ENCODE measurements at regions not wholly inside any gene's neighbourhood (a gene's known extent, or its start where the extent isn't known, plus 50 kb on each side); places are given as distances from the start of the nearest gene placed in this dataset.

DNA sequence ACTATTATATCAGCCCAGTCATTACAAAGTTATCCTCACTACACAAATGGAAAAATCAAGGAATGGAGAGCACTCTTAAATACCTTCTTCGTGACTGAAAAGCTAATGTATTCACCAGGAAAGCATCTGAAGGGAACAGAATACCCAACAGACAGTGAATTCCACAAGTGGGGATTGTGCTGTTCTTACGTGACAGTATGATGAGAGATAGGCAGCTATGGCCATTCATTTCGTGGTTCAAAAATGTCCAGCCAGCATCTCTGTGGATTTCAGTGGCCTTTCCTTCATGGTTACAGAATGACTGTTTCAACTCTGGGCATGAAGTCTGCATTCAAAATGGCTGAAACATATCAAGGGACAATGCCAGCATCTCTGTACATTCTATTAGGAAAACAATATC, 323.8 kb downstream of the PRELID2 start:
- no peak for ATAC-seq (ENCODE audit: low read depth)
- Histone ChIP-seq H2AFZ (replicated peaks; ENCODE audit: low read length, poor library complexity) (no peak overlapping the region), H3K4ac (ENCODE audit: low read depth, low read length) (0 out of 2 replicates have a peak overlapping the region, but pooled peaks have one; percentile 17), H3K56ac (ENCODE audit: extremely low read depth, insufficient read depth, low read length) (no peak overlapping the region; the same call in 1 of the 2 replicates), H2BK5ac (ENCODE audit: low read depth, low read length, poor library complexity, severe bottlenecking) (peak overlapping the region; percentile 61), H3K9me1 (ENCODE audit: insufficient read depth, low read length) (peaks cover 12% of the 10 kb centered on the region), H4K8ac (ENCODE audit: low read depth in 2 of 2, low read length in 2 of 2) (peak overlapping the region in 1 of 2 experiments; percentile 31; a peak in 2 of 4 replicates), H2BK120ac (ENCODE audit: low read depth, low read length) (peak overlapping the region; percentile 26; the same call in 1 of the 2 replicates), H3K79me1 (ENCODE audit: low read depth in 1 of 2, low read length in 2 of 2) (no peaks in the 10 kb centered on the region), H2BK15ac (ENCODE audit: low read depth, low read length) (peak overlapping the region; percentile 43; the same call in 1 of the 3 replicates), H3K23ac (ENCODE audit: low read depth, low read length) (no peak overlapping the region), H3K36me3 (ENCODE audit: control insufficient read depth, insufficient read depth, low read length) (no peaks in the 10 kb centered on the region), H4K91ac (ENCODE audit: insufficient read depth, low read depth, low read length) (peak overlapping the region; percentile 42; the same call in 1 of the 2 replicates), H3K4me1 (ENCODE audit: control insufficient read depth, insufficient read depth, low read length) (peaks cover 12% of the 10 kb centered on the region), H3K4me2 (ENCODE audit: low read depth, low read length) (no peak overlapping the region), H2BK20ac (ENCODE audit: low read depth, low read length) (peak overlapping the region; percentile 9; the same call in 1 of the 2 replicates), H4K5ac (ENCODE audit: low read depth, low read length) (peak overlapping the region; percentile 13; the same call in 1 of the 2 replicates), H3K27ac (ENCODE audit: insufficient read depth, low read length) (no peak overlapping the region), H3K4me3 (ENCODE audit: insufficient read depth, low read depth, low read length) (no peak overlapping the region), H4K20me1 (ENCODE audit: insufficient read depth, low read length) (no peaks in the 10 kb centered on the region), H2AK5ac (ENCODE audit: low read depth, low read length) (no peak overlapping the region), H3K9me3 (ENCODE audit: control insufficient read depth, insufficient read depth, low read length) (no peaks in the 10 kb centered on the region), H3K9ac (ENCODE audit: low read depth, low read length) (no peak overlapping the region), H2AK9ac (replicated peaks; ENCODE audit: low read depth, low read length, poor library complexity) (no peak overlapping the region), H3K18ac (ENCODE audit: low read depth, low read length) (peak overlapping the region; percentile 77; the same call in 1 of the 2 replicates), H3K14ac (replicated peaks; ENCODE audit: low read depth, low read length) (peak overlapping the region; percentile 14; the same call in 1 of the 2 replicates), H3K27me3 (ENCODE audit: control insufficient read depth, insufficient read depth, low read length) (no peaks in the 10 kb centered on the region)
- WGBS, 2 experiments (ENCODE audit: extremely low coverage in 2 of 2, insufficient read length in 1 of 2): no CpG with 5 or more reads among the region's 3 CpGs
- intact Hi-C loops (cut with micrococcal nuclease): no loop called here
- TF ChIP-seq, protein P1, sequence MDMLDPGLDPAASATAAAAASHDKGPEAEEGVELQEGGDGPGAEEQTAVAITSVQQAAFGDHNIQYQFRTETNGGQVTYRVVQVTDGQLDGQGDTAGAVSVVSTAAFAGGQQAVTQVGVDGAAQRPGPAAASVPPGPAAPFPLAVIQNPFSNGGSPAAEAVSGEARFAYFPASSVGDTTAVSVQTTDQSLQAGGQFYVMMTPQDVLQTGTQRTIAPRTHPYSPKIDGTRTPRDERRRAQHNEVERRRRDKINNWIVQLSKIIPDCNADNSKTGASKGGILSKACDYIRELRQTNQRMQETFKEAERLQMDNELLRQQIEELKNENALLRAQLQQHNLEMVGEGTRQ (IDR thresholded peaks at IDR 0.05; ENCODE audit: low read depth, low read length): no peak
- TF ChIP-seq MAZ (IDR thresholded peaks at IDR 0.05; ENCODE audit: borderline replicate concordance, low read depth, low read length) (no peak), RAD21 (IDR thresholded peaks at IDR 0.05; ENCODE audit: low read length) (no peak), CEBPB (IDR thresholded peaks at IDR 0.05; ENCODE audit: low read depth, low read length) (no peak), MXI1 (IDR thresholded peaks at IDR 0.05; ENCODE audit: borderline replicate concordance, low read depth, low read length) (no peak), RFX5 (IDR thresholded peaks at IDR 0.05; ENCODE audit: low read depth, low read length) (no peak), CHD1 (IDR thresholded peaks at IDR 0.05; ENCODE audit: low read depth, low read length) (no peak), POLR2A (IDR thresholded peaks at IDR 0.05; ENCODE audit: low read depth, low read length) (no peak)
- TF ChIP-seq, protein P2, sequence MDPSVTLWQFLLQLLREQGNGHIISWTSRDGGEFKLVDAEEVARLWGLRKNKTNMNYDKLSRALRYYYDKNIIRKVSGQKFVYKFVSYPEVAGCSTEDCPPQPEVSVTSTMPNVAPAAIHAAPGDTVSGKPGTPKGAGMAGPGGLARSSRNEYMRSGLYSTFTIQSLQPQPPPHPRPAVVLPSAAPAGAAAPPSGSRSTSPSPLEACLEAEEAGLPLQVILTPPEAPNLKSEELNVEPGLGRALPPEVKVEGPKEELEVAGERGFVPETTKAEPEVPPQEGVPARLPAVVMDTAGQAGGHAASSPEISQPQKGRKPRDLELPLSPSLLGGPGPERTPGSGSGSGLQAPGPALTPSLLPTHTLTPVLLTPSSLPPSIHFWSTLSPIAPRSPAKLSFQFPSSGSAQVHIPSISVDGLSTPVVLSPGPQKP (IDR thresholded peaks at IDR 0.05; ENCODE audit: borderline replicate concordance, low read depth, low read length): no peak
- ChIA-PET CTCF (interaction anchor here (0.5 to 0.8 kb wide), 2 partner anchors 9 to 66 kb away, joined by 3 to 5 read pairs; no protein-coding TSS in a partner anchor), POLR2A (ENCODE audit: unreplicated experiment) (no interaction called here)
- in situ Hi-C loops (cut with MboI; ENCODE audit: low sequenced_read_pairs): no loop called here
- no TSS peak for BruUV-seq (replicated peaks)
- dilution Hi-C loops (cut with HindIII; ENCODE audit: low sequenced_read_pairs, unreplicated experiment): no loop called here
- DNase-seq: peak; percentile 20

Data from IMR-90 (cell line).